ENCODE measurements at regions not wholly inside any gene's neighbourhood (a gene's known extent, or its start where the extent isn't known, plus 50 kb on each side); places are given as distances from the start of the nearest gene placed in this dataset.

DNA sequence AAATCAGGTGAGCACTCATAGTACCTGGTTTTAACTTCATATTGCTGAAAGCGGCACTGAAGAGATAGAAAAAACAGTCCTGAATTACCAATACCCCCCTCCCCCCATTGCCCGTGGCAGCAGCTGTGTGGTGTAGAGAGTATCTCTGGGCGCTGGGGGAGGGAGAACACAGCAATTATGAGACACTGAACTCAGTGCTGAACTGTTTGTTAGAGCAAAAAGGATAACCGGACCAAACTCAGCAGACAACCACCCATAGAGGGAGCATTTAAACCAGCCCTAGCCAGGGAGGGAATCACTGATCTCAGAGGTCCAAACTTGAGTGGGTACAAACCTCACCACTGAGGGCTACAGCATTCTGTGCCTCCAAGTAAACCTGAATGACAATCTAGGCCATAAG lies 457.4 kb upstream of the TEX13C start:
- DNase-seq = no peak

DNA sequence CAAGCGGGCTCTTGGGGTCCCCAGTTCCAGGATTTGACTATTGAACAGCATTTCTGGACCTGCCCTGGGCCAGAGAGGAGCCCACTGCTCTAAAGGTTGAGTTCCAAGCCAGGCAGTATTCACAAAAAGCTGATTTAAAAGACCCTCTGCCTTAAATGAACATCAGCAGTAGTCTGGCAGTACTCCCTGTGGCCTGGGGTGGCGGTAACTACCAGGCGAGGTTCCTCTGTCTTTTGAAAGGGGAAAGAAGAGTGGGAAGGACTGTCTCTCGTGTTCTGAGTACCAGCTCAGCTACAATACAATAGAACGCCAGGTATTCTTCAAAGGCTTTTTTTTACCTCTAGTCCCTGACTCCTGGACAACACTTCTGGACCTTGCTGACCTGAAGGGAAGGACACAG lies 456.4 kb upstream of the TEX13C start:
- DNase-seq = no peak

DNA sequence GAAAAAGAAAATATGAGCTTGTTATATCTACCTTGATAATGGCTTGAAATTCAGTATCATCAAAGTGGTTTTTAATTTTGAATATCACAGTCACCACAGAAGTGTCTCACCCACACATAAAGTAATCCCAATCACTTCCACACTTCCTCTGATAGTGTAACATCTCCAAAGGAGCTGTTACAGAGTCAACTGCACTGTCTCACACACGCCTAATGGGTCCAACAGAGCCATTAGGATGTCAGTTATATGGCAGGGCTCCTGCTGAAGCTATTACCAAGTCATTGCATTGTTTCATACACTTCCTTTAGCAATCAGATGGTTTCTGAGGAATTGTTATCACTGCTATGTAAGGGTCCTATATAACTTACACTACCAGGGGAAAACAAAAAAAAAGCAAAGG lies 432.1 kb upstream of the TEX13C start:
- DNase-seq = no peak

DNA sequence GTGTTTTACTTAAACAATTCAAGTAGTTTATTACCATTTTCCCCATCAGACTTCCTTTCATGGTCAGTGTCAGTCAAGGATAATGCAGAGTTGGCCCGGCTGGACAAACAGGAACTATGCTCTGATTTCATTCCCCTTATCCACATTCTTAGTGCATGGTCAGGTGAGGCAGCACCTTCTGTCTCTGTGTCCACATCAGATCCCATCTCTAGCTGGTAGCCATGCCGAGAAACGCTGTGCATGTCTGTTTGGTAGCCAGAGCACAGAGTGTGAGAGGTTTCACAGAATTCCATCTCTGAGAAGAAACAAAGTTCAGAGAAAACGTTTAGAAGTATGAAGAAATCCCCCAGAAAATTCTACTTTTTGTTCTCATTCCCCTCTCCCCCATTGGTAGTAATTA lies 423.7 kb upstream of the TEX13C start:
- DNase-seq = no peak

DNA sequence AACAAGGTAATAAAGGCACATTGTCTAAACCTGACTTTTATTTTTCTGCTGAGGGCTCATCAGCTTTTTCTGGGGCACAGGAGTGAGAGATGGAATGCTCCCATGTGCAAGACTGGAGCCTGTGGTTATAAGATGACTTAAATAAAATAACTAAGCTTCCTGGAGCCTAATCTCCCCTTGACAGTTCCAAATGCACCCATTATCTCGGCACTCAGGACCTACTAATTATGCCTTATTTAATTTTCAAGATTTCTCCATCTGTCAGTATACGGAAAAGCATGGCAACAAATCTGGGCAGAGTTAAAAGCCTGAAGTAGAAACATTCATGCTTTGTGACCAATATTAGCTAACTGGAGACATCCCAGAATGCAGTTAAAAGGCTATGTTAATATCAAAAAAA lies 416.7 kb upstream of the TEX13C start:
- no peak for DNase-seq

DNA sequence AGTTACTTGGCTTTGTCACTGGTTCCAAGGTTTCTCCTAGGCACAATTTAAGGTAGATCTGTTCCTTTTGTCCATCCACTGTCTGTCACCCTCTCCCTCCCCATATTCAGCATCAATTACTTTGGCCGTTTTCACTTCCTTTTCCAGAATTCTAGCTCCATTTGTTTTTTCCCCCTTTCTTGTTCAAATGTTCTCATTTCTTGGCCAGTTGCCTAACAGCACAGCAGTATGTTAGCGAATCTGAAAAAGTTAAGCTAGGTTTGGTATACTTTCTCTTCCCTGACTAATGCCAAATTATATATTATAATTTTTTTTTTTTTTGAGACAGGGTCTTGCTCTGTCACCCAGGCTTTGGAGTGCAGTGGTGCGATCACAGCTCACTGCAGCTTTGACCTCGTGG lies 409.1 kb upstream of the TEX13C start:
- DNase-seq = no peak

DNA sequence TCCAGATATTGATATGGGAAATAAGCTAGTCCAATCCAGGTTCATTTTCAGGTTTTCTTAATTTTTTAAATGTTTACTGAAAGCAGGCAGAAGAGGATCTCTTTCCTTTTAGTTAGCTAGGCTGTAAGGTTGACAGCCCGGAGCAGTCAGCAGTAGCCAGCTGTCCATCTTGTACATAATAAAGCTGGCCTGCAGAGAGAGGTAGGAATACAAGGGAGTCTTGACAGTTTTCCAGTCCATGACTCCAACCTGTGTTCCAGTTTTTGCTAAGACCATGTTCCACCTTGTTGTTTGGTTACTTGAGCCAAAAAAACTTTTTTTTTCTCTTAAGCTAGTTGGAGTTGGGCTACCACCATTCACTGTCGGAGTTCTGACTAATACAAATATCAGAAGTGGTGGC lies 402.7 kb upstream of the TEX13C start:
- DNase-seq = no peak

DNA sequence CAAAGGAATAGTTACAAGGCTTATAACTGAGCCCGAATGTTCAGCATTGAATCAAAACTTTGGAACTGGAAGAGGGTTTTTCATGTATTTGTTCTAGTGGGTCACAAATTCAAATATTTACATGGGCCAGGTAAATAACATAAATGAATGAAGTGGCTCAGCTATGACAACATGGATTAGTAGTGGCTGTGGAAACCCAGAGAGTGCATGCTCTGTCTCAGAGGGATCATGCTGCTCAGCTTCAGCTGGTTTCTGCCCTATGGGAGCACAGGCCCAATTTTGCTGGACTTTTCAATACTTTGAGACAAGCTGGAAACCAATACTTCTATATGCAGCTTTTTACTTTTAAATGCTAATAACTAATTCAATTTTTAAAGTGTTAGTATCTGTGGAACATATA lies 394.0 kb upstream of the TEX13C start:
- DNase-seq = no peak

DNA sequence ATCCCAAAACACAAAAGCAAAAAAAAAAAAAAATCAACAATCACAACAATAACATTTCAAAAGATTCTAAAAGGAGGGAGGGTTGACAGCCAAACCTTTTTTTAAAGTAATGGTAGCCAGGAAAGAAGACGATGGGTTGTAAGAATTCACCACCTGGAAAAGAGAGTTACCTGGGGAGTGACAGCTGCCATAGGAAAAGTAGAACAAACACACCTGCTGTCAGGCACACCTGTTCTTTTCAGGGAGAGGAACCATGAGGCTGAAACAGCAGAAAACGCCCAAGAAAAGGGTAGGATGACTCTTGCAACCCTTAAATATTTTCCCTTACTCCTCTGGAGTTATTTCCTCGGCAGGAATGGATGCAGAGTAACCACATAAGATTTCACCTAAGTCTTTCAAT lies 388.4 kb upstream of the TEX13C start:
- no peak for DNase-seq

DNA sequence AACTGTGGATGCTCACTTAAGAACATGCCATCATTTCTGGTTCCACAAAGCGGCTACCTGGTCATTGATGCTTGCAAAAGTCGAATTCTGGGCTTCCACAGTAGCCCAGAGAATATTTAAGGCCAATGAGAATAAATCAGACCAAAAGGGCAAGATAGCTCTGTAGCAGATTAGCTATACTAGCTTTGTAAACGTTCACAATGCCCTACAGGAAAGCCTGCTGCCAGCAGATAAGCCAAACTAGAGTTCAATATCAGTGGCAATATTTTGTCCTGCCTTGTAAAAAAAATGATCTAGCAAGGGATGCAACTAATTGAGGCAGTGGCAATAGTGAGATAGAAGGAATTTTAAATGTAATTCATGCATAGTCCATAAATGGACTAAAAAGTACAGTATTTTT lies 387.7 kb upstream of the TEX13C start:
- DNase-seq = no peak

DNA sequence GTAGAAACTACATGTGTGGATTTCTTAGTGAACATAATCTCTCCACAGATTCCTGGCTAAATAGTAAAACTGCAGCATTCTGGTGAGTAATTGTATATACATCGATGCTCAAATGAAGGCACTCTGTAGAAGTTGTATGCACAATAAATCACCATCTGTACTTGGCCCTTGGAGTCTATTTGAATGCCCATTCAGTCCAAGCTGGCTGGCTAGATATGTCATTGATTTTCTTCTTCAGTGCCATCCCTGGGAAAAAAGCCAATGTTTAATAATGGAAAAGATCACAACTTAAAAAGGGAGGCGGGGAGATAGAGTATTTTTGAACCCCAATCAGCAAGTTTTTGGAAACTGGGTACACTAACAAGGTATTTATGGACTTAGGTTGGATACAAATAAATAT lies 381.0 kb upstream of the TEX13C start:
- DNase-seq = no peak

DNA sequence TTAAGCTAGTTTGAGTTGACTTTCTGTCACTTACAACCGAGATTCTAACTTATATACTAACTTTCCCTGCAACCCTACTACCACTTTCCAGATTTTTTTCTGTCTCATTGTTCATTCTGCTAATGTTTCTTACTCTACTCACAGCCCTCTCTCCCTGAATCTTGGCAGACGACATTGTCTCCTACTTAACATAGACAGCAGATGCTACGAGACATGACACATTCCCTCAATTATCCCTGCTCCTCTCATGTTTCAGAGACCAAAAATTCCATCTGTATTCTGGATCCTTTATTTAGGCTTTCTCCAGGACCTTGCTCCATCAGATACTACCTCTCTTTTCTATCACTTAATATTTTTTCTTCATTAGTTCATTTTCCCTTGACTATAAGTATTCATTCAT lies 379.1 kb upstream of the TEX13C start:
- no peak for DNase-seq

DNA sequence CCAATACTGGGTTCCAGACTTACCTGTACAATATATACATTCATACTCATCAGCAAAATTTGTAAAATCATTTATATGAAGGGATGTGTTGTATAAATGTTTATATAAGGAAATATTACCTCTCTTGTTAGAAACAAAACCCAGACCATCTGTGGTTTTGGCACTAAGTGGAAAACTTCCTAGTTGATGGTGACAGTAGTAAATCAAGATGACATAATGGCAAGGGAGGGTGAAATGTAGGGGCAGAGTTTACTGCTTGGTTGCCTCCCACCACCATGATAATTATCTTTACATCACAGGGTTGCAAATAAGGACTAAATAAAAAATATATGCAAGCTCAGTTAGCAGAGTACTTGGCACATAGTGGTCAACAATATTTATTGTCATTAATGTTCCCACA lies 365.3 kb upstream of the TEX13C start:
- DNase-seq = no peak

DNA sequence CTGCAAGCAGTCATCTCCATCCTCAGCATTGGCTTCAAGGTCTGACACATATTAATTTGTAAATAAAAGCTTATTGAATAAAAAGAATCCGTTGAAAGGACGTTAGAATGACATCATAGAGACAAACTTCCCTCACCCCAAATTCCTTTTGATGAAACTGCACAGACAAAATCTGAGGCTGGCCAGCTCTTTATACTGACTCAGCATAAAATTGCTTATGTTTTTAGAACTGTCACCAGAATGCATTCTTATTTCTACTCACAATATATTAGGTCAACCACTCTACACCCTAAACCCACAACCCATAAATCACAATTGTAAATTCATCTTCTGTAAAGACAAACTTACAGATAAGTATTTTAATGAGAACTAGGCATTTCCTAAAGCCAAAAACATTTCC lies 359.2 kb upstream of the TEX13C start:
- no peak for DNase-seq

DNA sequence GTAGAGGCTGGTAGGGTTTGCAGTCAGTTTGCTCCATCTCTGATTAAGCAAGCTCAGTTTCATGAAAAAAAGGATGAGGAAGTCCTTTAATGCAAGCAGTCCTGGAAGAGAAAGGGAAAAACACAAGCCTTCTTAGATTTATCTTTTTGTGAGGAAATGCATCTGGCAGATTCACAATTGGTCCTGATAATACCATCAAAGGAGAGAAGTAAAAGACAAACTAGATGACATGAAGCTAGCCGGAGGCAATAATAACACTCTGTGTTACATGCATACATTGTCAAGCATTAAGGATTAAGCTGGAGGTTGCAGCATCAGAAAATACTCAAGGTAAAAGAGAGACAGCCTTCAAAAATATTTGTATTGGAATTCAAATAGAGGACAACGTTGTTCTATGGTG lies 356.0 kb upstream of the TEX13C start, which contains the start of gene TENM1:
TENM1 (minus strand) TSS at position 101 of the 400 bp plus-strand sequence.
- DNase-seq = no peak

DNA sequence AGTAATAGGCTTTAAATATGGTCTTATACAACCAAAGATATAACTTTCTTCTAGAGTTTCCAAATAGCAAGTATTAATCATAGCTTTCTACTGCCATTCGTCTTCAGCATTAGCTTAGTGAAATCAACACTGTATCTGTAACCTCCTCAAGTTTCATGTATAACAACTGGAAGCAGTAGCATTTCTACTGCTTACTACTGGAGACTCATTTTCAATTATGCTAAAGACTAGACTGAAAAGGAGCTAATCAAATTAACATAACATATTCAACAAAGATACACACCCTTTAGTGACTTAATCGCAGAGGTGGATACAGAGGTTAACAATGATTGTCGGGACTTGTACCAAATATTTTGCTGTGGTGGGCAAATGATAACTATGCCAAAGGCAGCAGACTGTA lies 344.2 kb upstream of the TEX13C start:
- no peak for DNase-seq

DNA sequence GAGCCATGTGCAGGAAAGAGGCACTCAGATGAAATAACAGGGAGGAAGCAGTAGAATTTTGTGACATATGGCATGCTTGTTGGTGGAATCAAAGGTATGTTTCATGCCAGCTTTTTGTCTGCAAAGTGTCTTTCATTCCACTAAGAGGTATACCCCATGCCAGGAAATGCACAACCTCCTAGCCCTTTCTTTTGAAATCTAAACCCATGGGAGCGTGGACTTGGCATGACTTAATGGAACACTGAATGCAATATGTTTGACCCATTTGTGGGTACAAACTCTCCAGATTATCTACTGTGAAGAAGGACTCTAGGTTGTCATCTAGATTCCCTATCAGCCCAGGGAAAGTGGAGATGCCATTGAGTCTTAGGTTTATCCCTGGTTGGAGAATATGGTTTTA lies 338.3 kb upstream of the TEX13C start:
- no peak for DNase-seq

DNA sequence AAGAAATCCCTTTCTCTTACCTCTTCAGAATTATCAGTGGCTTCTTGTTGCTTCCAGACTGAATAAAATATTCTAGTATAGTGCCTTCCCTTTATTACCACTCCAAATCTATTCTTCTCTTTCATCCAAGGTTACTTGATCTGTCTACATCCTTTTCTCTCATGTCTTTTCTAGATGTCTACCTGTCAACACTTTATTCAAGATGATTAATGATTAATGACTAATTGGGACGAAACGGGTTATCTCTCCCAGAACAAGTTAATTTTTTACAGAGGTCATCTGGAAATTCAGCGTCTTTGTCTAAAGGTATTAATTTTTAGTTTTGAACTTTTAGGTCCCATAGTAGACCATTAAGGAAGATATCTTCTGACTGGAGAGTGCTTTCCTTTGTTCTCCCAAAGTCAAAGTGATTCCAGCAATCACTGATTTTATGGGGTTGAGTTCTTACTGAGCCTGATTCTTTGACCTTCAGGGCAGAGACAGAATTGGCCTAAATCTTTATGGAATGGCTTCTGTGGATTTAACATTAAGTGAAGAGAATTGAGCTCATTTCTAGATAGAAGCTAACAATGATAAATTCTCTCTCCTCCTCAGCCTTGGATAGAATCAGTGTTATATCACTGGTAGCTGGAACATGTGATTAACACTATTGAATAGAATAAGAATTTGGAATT lies 335.4 kb upstream of the TEX13C start:
- no peak for DNase-seq

DNA sequence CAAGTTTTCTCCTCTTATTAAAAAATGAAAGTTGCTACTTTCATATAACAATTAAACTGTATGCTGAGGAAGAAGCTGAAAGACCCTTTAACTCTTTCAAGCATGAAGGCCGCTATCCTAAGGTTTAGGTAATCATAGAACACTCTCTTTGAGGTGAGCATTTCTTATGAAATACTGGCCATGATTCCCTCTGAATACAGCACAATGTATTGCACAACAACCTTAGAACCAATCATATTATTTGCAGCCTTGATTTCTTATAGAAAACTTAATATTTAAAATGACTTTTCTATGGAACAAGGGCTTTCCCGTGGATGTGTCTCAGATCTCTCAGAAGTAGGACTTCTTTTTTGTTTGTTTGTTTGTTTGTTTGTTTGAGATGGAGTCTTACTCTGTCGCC lies 333.4 kb upstream of the TEX13C start:
- DNase-seq = no peak

DNA sequence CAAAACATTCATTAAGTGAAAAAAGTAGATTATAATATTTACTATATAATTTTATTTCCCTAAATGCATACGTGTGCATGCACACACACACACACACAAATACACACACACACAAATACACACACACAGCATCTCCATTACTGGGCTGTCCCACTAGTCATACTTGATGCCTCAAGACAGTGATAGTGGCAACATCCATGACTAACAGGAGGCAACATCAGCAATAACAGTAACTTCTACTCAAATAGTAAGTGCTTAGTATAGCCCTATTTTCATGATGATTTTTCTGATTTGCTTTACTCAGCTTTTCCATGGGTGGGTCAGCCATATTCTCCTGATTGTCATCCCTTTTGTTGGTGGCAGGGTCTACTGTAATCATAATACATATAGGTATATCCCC lies 325.9 kb upstream of the TEX13C start:
- no peak for DNase-seq

DNA sequence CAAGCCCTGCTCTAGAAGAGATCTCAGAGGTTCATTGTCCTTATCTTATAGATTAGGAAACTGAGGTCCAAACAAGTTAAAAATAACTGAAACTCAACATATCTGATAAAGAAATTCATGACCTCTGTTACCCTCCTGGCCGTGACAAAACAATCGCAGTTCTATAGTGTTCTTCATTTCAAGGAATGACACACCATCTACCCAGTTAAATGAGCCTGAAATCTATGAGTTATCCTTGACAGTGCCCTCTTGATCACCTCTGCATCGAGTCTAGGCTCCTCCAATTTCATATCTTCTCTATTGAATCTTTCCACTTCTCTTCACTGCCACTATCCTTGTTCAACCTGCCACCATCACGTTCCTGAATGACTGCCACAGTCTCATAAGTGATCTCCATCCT lies 325.3 kb upstream of the TEX13C start:
- no peak for DNase-seq

DNA sequence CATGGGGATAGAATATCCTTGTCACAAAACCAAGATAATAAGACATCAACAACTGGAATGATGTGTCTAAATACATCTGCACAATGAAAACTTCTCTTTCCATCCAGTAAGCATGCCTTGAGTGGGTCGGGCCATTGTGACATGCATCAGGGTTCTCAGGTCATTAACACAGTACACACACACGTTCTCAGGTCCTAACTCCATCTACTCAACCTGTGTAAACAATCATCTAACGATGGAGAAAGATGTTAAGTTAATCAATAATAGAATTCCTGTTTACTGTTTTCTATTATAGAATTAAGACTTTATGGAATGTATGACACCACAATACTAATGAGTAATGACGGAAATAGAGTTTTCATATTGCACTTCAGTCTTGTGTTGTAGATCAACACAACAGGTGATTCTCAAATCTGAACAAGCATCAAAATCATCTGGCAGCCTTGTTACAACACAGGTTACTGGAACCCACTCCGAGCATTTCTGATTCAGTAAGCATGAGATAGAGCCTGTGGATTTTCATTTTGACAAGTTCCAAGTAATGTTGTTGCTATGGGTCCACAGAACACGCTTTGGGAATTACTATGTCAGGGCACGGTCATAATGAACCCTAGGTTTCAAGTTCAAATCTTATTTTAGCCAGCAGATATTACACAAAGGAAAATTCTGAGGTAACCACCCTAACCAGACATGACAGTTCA lies 315.8 kb upstream of the TEX13C start:
- no peak for DNase-seq

DNA sequence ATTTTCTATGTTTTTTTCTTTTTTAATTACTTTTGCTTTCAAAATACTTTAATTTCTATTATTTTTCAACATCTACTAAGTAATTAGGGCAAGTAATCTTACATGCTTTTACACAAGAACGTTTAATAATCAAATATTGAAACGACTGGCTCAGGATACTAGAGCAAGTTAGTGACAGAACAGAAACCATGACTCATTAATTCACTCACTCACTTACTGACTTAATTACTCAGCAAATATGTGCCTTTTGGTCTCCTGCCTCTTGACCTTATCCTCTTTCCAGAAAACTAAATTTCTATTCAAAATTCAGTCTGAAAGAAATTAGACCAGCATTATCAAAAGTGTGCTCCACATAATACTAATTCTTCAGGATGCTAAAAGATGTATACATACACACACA lies 314.9 kb upstream of the TEX13C start:
- DNase-seq = no peak

DNA sequence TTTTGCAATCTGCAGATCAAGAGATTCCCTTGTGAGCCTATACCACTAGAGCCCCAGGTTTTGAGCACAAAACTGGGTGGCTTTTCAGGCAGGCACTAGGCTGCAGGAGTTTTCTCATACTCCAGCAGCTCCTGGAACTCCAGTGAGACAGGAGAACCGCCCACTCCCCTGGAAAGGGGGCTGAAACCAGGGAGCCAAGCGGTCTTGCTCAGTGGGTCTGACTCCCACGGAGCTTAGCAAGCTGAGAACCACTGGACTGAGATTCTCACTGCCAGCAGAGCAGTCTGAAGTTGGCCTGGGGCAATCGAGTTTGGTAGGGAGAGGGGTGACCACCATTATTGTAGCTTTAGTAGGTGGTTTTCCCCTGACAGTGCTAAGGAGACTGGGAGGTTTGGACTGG lies 313.8 kb upstream of the TEX13C start:
- DNase-seq = no peak

DNA sequence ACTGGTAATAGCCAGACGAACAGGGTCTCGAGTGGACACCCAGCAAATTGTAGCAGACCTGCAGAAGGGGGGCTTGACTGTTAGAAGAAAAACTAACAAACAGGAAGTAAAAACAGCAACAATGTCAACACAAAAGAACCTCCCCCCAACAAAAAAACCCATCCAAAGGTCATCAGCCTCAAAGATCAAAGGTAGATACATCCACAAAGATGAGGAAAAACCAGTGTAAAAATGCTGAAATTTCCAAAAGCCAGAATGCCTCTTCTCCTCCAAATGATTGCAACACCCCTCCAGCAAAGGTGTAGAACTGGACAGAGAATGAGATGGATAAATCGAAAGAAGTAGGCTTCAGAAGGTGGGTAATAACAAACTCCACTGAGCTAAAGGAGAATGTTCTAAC lies 313.0 kb upstream of the TEX13C start:
- DNase-seq = no peak
